ENCODE measurements at regions not wholly inside any gene's neighbourhood (a gene's known extent, or its start where the extent isn't known, plus 50 kb on each side); places are given as distances from the start of the nearest gene placed in this dataset. TPM values are rescaled to one million over a fixed set of nuclear protein-coding genes. Genes with fewer than 3 reads are reported as not detected.
A peak's percentile ranks its signal among the peaks of the same experiment; 100 is the strongest.
"Not testable (repeated sequence)": the region's sequence is repeated elsewhere in the genome, so short reads cannot be mapped to it uniquely, and the experiment has no call there.

- intact Hi-C loops (cut with DNase I) = no loop called here
- DNase-seq (ENCODE audit: low spot score) (no peak), ATAC-seq (no peak)
Observed at GRCh38 chr4:184959786-184960185, 58.5 kb upstream of the HELT start.

GRCh38 chr4:184960505-184960971 is 57.8 kb upstream of the HELT start:
- DNase-seq (ENCODE audit: low spot score) (no peak), ATAC-seq (peak; percentile 59)
- intact Hi-C loops (cut with DNase I) = no loop called here

DNA sequence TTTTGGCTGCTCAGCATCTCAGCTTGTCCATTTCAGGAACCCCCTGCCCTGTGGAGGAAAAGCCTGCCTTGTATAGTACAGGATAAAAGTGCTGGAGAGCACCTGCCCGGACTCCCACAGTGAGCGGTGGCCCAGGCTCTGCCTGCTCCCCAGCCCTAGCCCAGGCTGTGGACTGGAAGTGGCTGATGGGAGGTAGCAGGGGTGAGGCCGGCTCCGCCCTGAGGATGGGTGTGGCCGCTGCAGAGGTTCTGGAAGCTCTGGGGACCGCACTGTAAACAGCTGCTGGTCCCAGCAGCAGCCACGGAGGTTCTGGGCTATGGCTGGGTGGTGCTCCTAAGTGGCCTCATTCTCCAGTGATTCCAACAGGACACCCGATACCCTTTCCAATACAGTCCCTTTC is 56.6 kb upstream of the HELT start:
- intact Hi-C loops (cut with DNase I) = no loop called here
- ATAC-seq (no peak), DNase-seq (ENCODE audit: low spot score) (no peak)

GRCh38 chr4:184962125-184962638 is 56.1 kb upstream of the HELT start:
- ATAC-seq (no peak), DNase-seq (ENCODE audit: low spot score) (no peak)
- intact Hi-C loops (cut with DNase I) = no loop called here

GRCh38 chr4:184965230-184966050 is 52.9 kb upstream of the HELT start:
- ATAC-seq; intact Hi-C loops (cut with DNase I): not testable (repeated sequence)
- DNase-seq (ENCODE audit: low spot score) = peak; percentile 40

DNA sequence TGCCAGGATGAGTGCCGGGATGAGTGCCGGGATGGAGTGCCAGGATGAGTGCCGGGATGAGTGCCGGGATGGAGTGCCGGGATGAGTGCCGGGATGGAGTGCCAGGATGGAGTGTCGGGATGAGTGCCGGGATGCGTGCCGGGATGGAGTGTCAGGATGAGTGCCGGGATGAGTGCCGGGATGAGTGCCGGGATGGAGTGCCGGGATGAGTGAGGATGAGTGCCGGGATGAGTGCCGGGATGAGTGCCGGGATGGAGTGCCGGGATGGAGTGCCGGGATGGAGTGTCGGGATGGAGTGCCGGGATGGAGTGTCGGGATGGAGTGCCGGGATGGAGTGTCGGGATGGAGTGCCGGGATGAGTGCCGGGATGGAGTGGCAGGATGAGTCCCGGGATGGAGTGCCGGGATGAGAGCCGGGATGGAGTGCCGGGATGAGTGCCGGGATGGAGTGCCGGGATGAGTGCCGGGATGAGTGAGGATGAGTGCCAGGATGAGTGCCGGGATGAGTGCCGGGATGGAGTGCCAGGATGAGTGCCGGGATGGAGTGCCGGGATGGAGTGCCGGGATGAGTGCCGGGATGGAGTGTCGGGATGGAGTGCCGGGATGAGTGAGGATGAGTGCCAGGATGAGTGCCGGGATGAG is 52.1 kb upstream of the HELT start:
- intact Hi-C loops (cut with DNase I); ATAC-seq: not testable (repeated sequence)
- peak; percentile 47 for DNase-seq (ENCODE audit: low spot score)

GRCh38 chr4:184967699-184968098 is 50.6 kb upstream of the HELT start:
- intact Hi-C loops (cut with DNase I); ATAC-seq; DNase-seq (ENCODE audit: low spot score): not testable (repeated sequence)

DNA sequence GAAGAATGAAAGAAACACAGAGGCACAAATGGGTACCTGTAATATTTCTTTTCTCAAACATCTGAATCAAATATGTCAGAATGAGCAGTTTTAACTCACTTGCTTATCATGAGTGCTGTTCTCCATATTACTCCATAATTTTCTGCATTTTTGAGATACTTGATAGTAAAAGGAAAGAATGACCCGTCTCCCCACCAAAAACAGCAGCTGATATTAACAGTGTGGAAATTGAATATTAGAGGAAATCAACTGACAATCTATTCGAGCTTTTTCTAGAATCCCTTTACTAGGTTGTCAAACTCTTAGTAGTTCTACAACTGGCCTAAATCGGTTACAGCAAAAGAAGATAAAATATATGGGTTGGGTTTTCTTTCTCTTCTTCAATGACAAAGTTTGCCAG is 49.9 kb upstream of the HELT start:
- ATAC-seq (no peak), DNase-seq (ENCODE audit: low spot score) (no peak)
- intact Hi-C loops (cut with DNase I) = no loop called here

Small RNAs in the stretch of these regions (microRNA-seq; reads per million reads assigned to microRNA genes)
- gene MIR4455 = not detected
